Effector memory CD4-positive, alpha-beta T cell (primary cell): ENCODE measurements at regions not wholly inside any gene's neighbourhood (a gene's known extent, or its start where the extent isn't known, plus 50 kb on each side); places are given as distances from the start of the nearest gene placed in this dataset.

Experiments
- DNase-seq, 3 donors: peaks; one replicate each; pipeline ENCODE4 v3.0.0-alpha.2; 2020
- H3K27ac ChIP-seq: 2 replicates; pipeline ENCODE4 v1.7.0; 2013; ENCODE audit warnings: mild to moderate bottlenecking, low read length, moderate library complexity; ENCODE audit not compliant: insufficient read depth, poor library complexity, severe bottlenecking
- H3K27me3 ChIP-seq: replicated peaks from 2 replicates; pipeline ENCODE4 v1.7.0; 2013; ENCODE audit warnings: mild to moderate bottlenecking, low read length; ENCODE audit not compliant: insufficient read depth, control insufficient read depth, poor library complexity, severe bottlenecking
- H3K36me3 ChIP-seq: 2 replicates; pipeline ENCODE4 v1.7.0; 2013; ENCODE audit warnings: mild to moderate bottlenecking, low read length, moderate library complexity; ENCODE audit not compliant: control insufficient read depth, insufficient read depth
- H3K4me1 ChIP-seq: 2 replicates; pipeline ENCODE4 v1.7.0; 2013; ENCODE audit warnings: low read length, mild to moderate bottlenecking; ENCODE audit not compliant: control insufficient read depth, insufficient read depth, poor library complexity, severe bottlenecking
- H3K4me3 ChIP-seq: 2 replicates; pipeline ENCODE4 v1.7.0; 2013; ENCODE audit warnings: low read length, low read depth, mild to moderate bottlenecking; ENCODE audit not compliant: insufficient read depth, poor library complexity, severe bottlenecking
- H3K9me3 ChIP-seq: 2 replicates; pipeline ENCODE4 v1.7.0; 2013; ENCODE audit warnings: mild to moderate bottlenecking, low read length, moderate library complexity; ENCODE audit not compliant: control insufficient read depth

- H3K4me1 ChIP-seq, result no peaks in the 10 kb centered on the region
- no peaks in the 10 kb centered on the region for H3K27me3 ChIP-seq
- no peaks in the 10 kb centered on the region for H3K9me3 ChIP-seq
- no peak overlapping the region for H3K27ac ChIP-seq
- H3K36me3 ChIP-seq, result no peaks in the 10 kb centered on the region
- no peak overlapping the region for H3K4me3 ChIP-seq
- DNase-seq, result no peak
Observed at GRCh38 chr3:103705641-103706040, 1270.8 kb downstream of the ZPLD1 start.

- Histone ChIP-seq H3K4me3 (no peak overlapping the region), H3K27me3 (no peaks in the 10 kb centered on the region), H3K27ac (no peak overlapping the region), H3K36me3 (no peaks in the 10 kb centered on the region), H3K4me1 (no peaks in the 10 kb centered on the region), H3K9me3 (no peaks in the 10 kb centered on the region)
- no peak for DNase-seq
Observed at GRCh38 chr3:103706671-103707070, 1271.9 kb downstream of the ZPLD1 start.

DNA sequence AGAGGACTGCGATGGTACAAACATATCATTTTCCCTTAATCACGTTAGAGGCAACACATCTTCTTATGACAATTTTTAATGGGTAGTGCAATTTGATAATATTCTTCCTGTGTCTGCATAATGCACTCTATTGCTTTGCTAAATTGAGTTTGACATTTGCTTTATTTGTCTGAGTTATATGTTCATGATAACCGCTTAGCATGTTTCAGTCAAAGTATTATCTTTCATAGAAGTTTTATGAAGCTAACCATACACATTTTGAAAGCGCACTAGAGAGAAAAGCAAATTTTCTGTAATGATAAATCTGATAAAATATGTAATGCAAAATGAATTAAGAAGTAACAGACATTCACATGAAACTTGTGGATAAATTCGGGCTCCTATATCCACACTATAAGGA, 1276.9 kb downstream of the ZPLD1 start:
- Histone ChIP-seq H3K36me3 (no peaks in the 10 kb centered on the region), H3K4me3 (no peak overlapping the region), H3K9me3 (no peaks in the 10 kb centered on the region), H3K27me3 (no peaks in the 10 kb centered on the region), H3K27ac (no peak overlapping the region), H3K4me1 (no peaks in the 10 kb centered on the region)
- DNase-seq, result no peak

- no peaks in the 10 kb centered on the region for H3K27me3 ChIP-seq
- no peaks in the 10 kb centered on the region for H3K36me3 ChIP-seq
- H3K9me3 ChIP-seq, result no peaks in the 10 kb centered on the region
- no peaks in the 10 kb centered on the region for H3K4me1 ChIP-seq
- H3K4me3 ChIP-seq, result no peak overlapping the region
- DNase-seq, result no peak
- no peak overlapping the region for H3K27ac ChIP-seq
Observed at GRCh38 chr3:103712320-103713008, 1277.6 kb downstream of the ZPLD1 start.

GRCh38 chr3:103729547-103729946, 1294.7 kb downstream of the ZPLD1 start:
- Histone ChIP-seq H3K9me3 (no peaks in the 10 kb centered on the region), H3K27me3 (no peaks in the 10 kb centered on the region), H3K36me3 (no peaks in the 10 kb centered on the region), H3K4me3 (no peak overlapping the region), H3K4me1 (no peaks in the 10 kb centered on the region), H3K27ac (no peak overlapping the region)
- no peak for DNase-seq

GRCh38 chr3:103730744-103731143, 1295.9 kb downstream of the ZPLD1 start:
- no peak for DNase-seq
- Histone ChIP-seq H3K9me3 (no peaks in the 10 kb centered on the region), H3K4me3 (no peak overlapping the region), H3K36me3 (no peaks in the 10 kb centered on the region), H3K4me1 (no peaks in the 10 kb centered on the region), H3K27ac (no peak overlapping the region), H3K27me3 (no peaks in the 10 kb centered on the region)

DNA sequence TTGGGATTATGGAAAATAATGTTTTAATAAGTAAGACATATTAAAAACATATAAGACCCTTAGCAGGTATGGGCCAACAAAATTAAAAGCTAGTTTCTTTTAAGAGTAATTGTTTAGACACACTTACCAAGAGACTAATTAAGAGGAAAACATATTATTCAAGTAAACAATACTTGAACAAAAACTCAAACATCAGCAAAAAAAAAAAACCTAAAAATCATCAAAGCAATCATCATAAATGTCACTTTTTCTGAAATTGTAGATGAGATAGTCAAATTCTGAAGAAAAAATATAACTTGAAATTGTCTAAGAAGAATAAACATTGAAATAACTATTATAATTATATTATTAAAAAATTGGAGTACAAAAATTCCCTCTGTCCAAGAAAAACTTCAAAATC, 1318.2 kb downstream of the ZPLD1 start:
- H3K9me3 ChIP-seq, result no peaks in the 10 kb centered on the region
- H3K27me3 ChIP-seq, result no peaks in the 10 kb centered on the region
- no peak for DNase-seq
- no peak overlapping the region for H3K27ac ChIP-seq
- no peaks in the 10 kb centered on the region for H3K4me1 ChIP-seq
- no peak overlapping the region for H3K4me3 ChIP-seq
- no peaks in the 10 kb centered on the region for H3K36me3 ChIP-seq

DNA sequence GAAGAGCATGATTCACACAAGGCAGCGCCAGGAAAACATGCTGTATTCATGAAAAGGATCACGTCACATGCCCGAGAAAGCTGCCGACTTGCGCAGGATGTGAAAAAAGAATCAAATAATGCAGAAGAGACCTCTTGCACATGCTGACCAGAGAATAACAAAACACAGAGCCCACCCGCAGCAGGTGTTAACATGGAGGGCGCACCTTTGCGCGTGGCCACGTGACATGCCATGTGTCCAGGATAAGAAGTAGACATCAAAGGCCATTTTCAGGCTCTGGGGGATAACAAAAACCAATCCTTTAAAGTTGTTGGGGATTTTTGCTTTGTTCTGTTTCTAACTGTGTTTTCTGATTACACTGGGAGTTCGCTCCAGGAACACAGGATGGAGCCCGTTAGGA, 1332.8 kb downstream of the ZPLD1 start:
- DNase-seq, result no peak
- no peak overlapping the region for H3K4me3 ChIP-seq
- no peaks in the 10 kb centered on the region for H3K36me3 ChIP-seq
- H3K27ac ChIP-seq, result no peak overlapping the region
- H3K9me3 ChIP-seq, result no peaks in the 10 kb centered on the region
- no peaks in the 10 kb centered on the region for H3K27me3 ChIP-seq
- H3K4me1 ChIP-seq, result no peaks in the 10 kb centered on the region

DNA sequence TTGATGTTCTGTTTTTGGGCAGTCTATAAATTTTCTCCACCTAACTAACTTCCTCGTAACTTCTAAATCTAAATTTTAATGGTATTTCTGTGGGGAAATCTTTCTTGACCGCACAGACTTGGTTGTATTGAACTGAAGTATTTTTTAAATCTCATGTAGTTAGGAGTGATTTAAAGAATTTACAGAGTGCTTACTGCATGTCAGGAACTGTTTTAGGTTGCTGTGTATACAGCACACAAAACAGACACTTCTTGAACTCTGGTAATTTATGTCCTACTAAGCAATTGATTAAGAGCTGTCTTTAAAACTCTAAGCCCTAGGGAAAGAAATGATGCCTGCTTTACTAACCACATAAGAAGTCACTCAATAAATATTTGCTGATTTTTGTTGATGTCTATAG, 1350.2 kb downstream of the ZPLD1 start:
- H3K9me3 ChIP-seq, result no peaks in the 10 kb centered on the region
- no peaks in the 10 kb centered on the region for H3K27me3 ChIP-seq
- H3K4me1 ChIP-seq, result no peaks in the 10 kb centered on the region
- H3K36me3 ChIP-seq, result no peaks in the 10 kb centered on the region
- no peak for DNase-seq
- no peak overlapping the region for H3K4me3 ChIP-seq
- no peak overlapping the region for H3K27ac ChIP-seq

GRCh38 chr3:103785537-103785936, 1350.7 kb downstream of the ZPLD1 start:
- no peak overlapping the region for H3K27ac ChIP-seq
- no peak overlapping the region for H3K4me3 ChIP-seq
- no peaks in the 10 kb centered on the region for H3K9me3 ChIP-seq
- H3K36me3 ChIP-seq, result no peaks in the 10 kb centered on the region
- H3K4me1 ChIP-seq, result no peaks in the 10 kb centered on the region
- no peaks in the 10 kb centered on the region for H3K27me3 ChIP-seq
- DNase-seq, result no peak
